Activated CD8-positive, alpha-beta T cell treated with anti-CD3 and anti-CD28 coated beads for 36 hours (primary cell): ENCODE measurements at regions not wholly inside any gene's neighbourhood (a gene's known extent, or its start where the extent isn't known, plus 50 kb on each side); places are given as distances from the start of the nearest gene placed in this dataset.

ENCODE experiments used
- ATAC-seq: fragments of 200-7000 bp; cut with Tn5 transposase; one replicate; pipeline ENCODE4 v1.10.0; 2021; ENCODE audit warnings: mild to moderate bottlenecking, moderate library complexity
- CTCF ChIA-PET: fragments of 350-600 bp; sonication (Branson Sonifier 250); formaldehyde crosslinking; loops from one replicate; lab custom pipeline; 2021; ENCODE audit warnings: antibody characterized with exemption; lab: Charles Lee
- POLR2A ChIA-PET: fragments of 350-600 bp; sonication (Branson Sonifier 250); formaldehyde crosslinking; loops from one replicate; lab custom pipeline; 2021; ENCODE audit warnings: antibody characterized with exemption; lab: Charles Lee
- DNase-seq: peaks from one replicate; pipeline ENCODE4 v3.0.0-alpha.2; 2020
- H3K27ac Mint-ChIP-seq: one replicate; pipeline ENCODE4 v1.8.0; 2021; ENCODE audit warnings: mild to moderate bottlenecking, mixed read lengths
- H3K27me3 Mint-ChIP-seq: one replicate; pipeline ENCODE4 v1.8.0; 2021; ENCODE audit warnings: mixed read lengths
- H3K36me3 Mint-ChIP-seq: one replicate; pipeline ENCODE4 v1.8.0; 2021; ENCODE audit warnings: low read depth, mixed read lengths
- H3K4me1 Mint-ChIP-seq: one replicate; pipeline ENCODE4 v1.8.0; 2021; ENCODE audit warnings: low read depth, mixed read lengths
- H3K4me3 Mint-ChIP-seq: one replicate; pipeline ENCODE4 v1.8.0; 2021; ENCODE audit warnings: mild to moderate bottlenecking, moderate library complexity, mixed read lengths
- H3K9me3 Mint-ChIP-seq: one replicate; pipeline ENCODE4 v1.8.0; 2021; ENCODE audit warnings: mixed read lengths
- CTCF ChIP-seq: fragments of 200-600 bp; IDR thresholded peaks from one replicate; pipeline ENCODE4 v1.8.0; 2022; ENCODE audit warnings: antibody characterized with exemption, mild to moderate bottlenecking
- intact Hi-C: fragments of 100-400 bp; cut with micrococcal nuclease; formaldehyde crosslinking; loops from one replicate; pipeline ENCODE4 v1.10.0; 2022

GRCh38 chr20:6485351-6485750 is 282.1 kb upstream of the BMP2 start:
- H3K9me3 Mint-ChIP-seq: peaks cover 1% of the 10 kb centered on the region
- ATAC-seq (no peak), DNase-seq (no peak)
- intact Hi-C loops: no loop called here
- H3K4me3 Mint-ChIP-seq: no peak overlapping the region
- CTCF ChIA-PET: no interaction called here
- no peaks in the 10 kb centered on the region for H3K4me1 Mint-ChIP-seq
- POLR2A ChIA-PET: no interaction called here
- H3K36me3 Mint-ChIP-seq: no peaks in the 10 kb centered on the region
- TF ChIP-seq CTCF: no peak
- H3K27me3 Mint-ChIP-seq: no peaks in the 10 kb centered on the region
- H3K27ac Mint-ChIP-seq: no peak overlapping the region

GRCh38 chr20:6483727-6484126 is 283.8 kb upstream of the BMP2 start:
- DNase-seq: no peak
- TF ChIP-seq CTCF: no peak
- Mint-ChIP-seq H3K27ac (no peak overlapping the region), H3K4me3 (no peak overlapping the region), H3K4me1 (no peaks in the 10 kb centered on the region), H3K36me3 (no peaks in the 10 kb centered on the region), H3K27me3 (no peaks in the 10 kb centered on the region), H3K9me3 (peaks cover 3% of the 10 kb centered on the region)
- ChIA-PET POLR2A (no interaction called here), CTCF (interaction anchor here (1.1 kb wide), 1 partner anchor 9 kb away, joined by 4 read pairs; no protein-coding TSS in a partner anchor)
- ATAC-seq: no peak
- intact Hi-C loops: no loop called here

- H3K4me1 Mint-ChIP-seq: no peaks in the 10 kb centered on the region
- TF ChIP-seq CTCF: no peak
- ATAC-seq (no peak), DNase-seq (no peak)
- no peaks in the 10 kb centered on the region for H3K36me3 Mint-ChIP-seq
- intact Hi-C loops: no loop called here
- no peak overlapping the region for H3K4me3 Mint-ChIP-seq
- peaks cover 5% of the 10 kb centered on the region for H3K9me3 Mint-ChIP-seq
- ChIA-PET POLR2A (no interaction called here), CTCF (no interaction called here)
- no peak overlapping the region for H3K27ac Mint-ChIP-seq
- H3K27me3 Mint-ChIP-seq: no peaks in the 10 kb centered on the region
Measured at GRCh38 chr20:6482486-6482885, 285.0 kb upstream of the BMP2 start.

GRCh38 chr20:6480328-6481200 is 286.9 kb upstream of the BMP2 start:
- no peak for ATAC-seq
- H3K9me3 Mint-ChIP-seq: peaks cover 5% of the 10 kb centered on the region
- no peak overlapping the region for H3K27ac Mint-ChIP-seq
- intact Hi-C loops: no loop called here
- DNase-seq: no peak
- ChIA-PET CTCF (no interaction called here), POLR2A (no interaction called here)
- no peaks in the 10 kb centered on the region for H3K27me3 Mint-ChIP-seq
- H3K4me1 Mint-ChIP-seq: no peaks in the 10 kb centered on the region
- TF ChIP-seq CTCF: no peak
- no peaks in the 10 kb centered on the region for H3K36me3 Mint-ChIP-seq
- no peak overlapping the region for H3K4me3 Mint-ChIP-seq

- POLR2A ChIA-PET: no interaction called here
- Mint-ChIP-seq H3K36me3 (no peaks in the 10 kb centered on the region), H3K4me1 (no peaks in the 10 kb centered on the region), H3K4me3 (no peak overlapping the region), H3K9me3 (peaks cover under 1% of the 10 kb centered on the region), H3K27me3 (no peaks in the 10 kb centered on the region), H3K27ac (no peak overlapping the region)
- CTCF ChIA-PET: no interaction called here
- no peak for TF ChIP-seq CTCF
- intact Hi-C loops: no loop called here
- DNase-seq: no peak
- ATAC-seq: no peak
Measured at GRCh38 chr20:6473197-6473596, 294.3 kb upstream of the BMP2 start.
